HG03045 (cell line): ENCODE measurements at regions not wholly inside any gene's neighbourhood (a gene's known extent, or its start where the extent isn't known, plus 50 kb on each side); places are given as distances from the start of the nearest gene placed in this dataset.
"Not testable (repeated sequence)": the region's sequence is repeated elsewhere in the genome, so short reads cannot be mapped to it uniquely, and the experiment has no call there.

Experiments used
- ATAC-seq: cut with Tn5 transposase; IDR thresholded peaks from one replicate; pipeline ENCODE4 v1.9.1; 2021; ENCODE audit warnings: mild to moderate bottlenecking, moderate library complexity; ENCODE audit not compliant: unreplicated experiment

DNA sequence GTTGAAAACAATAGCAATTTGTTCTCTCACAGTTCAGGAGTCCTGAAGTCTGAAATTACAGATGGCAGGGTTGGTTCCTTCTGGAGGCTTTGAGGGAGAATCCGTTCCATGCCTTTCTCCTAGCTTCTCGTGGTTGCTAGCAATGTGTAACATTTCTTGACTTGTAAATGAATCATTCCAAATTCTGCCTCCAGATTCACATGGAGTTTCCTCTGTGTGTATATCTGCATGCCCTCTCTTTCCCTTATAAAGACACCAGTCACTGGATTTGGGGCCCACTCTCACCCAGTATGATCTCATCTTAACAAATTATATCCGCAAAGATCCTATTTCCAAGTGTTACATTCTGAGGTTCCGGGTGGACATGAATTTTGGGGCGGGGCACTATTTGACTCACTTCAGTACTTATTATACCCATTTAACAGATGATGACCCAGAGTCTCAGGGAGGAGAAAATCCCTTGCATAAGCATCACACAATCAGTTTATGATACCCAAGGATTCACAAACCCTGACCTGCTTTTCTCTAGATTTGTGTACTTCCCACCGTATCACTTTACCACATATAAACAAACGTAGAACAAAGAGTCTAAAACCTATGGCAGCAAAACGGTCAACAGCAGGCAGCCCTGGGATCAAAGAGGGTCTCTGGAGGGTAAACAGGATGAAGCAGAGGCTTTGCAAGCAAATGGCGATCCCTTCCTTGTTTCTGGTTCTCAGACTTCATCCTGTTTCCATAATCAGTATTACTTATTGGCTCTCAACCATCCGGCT lies 93.7 kb downstream of the C9orf152 start:
- no peak for ATAC-seq

DNA sequence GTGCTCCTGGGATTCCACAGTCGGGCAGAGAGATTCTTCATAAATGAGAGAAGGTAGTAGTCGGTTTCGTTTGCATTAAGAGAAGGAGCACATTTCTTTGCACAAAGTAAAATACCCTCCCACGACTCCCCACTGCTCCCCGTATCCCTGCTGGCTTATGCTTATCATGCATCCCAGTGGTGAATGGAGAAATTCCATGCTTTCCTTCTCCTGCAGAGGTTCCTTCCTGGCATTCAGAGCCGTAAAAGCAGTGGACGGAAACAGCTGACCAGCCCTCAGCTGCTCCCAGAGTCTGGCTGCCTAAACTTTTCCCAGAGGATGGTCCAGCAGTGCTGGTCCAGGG lies 93.1 kb downstream of the C9orf152 start:
- no peak for ATAC-seq

DNA sequence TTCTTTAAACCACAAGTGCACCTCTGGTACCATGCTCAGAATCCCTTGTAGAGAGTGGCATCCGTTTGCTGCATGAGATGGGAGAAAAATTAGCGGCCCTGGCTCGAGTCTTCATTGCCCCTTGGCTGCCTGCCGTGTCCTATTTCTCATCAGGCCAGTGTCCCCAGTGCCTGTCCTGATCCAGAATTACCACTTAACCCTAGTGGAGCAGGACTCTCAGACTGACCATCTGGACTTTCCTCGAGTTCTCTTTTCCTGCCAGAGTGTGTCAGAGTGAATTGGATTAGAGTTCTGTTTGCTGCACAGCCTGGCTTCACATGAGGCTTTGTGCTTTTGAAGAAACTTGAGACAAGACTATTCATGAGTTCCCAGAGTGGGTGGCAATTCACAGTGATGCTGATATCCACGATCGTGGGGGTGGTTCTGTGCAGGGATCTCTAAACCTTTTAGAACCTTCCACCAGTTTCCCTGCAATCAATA lies 92.6 kb downstream of the C9orf152 start:
- ATAC-seq, result no peak

DNA sequence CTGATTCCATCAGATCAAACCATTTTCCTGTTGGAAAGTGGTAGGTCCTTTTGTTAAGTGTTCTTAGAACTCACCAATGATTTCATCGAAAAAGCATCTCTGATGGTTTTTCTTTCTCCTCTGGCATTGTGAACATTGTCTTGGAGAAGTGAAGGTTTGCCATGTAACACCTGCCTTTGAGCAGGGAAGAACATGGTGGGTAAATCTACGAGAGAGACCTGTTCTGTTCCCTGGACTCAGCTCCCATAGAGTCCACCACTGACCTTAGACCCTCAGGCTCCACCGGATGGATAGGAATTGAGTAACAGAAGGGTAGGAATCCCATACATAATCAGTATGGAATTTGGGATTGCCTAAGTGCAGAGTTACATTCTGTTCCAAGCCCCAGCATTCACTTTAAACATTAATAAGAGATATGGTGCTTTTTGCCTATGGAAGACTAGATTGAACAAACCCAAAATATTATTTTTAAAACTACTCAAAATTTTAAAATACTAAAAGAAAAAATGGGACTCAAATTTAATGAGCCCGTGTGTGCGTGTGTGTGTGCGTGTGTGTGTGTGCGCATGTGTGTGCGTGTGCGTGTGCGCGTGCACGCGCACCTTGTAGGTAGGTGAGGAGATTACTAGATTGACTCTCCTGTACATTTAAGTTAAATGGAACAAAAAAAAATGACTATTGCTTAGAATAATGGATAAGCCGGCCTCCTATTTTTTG lies 92.0 kb downstream of the C9orf152 start:
- ATAC-seq, result no peak

DNA sequence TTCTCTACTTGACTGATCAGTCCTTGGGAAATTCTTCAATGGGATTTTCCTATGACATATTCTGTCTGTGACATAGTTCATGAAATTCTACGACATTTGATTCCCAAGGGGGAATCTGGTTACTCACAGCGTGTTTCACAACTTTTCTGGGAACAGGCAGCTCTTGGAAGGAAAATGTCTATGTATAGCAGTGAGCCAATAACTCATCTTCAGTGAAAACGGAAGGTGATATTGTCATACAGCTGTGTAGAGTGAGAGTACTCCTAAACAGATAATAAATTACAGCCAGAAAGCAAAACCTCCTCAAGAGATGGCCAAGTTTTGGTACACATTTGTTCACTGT lies 91.4 kb downstream of the C9orf152 start:
- ATAC-seq, result no peak

DNA sequence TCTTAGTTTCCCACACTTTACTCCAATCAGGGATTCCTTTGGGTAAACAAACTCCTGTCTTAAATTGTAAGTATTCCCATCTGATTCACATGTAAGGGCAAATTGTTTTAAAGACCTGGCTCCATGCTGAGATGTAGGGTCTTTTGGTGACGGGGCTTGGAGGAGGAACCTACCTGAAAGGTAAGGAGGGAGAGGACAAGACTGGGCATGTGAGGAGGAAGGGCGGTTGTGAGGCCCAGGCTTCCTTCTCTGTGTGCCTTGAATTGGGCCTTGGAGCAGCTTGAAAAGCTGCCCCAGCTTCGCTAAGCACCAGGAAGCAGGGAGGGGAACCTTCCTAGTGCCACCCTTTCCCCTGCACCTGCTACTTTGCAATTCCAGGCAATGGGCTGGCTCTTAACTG lies 86.8 kb downstream of the C9orf152 start:
- ATAC-seq, result no peak

DNA sequence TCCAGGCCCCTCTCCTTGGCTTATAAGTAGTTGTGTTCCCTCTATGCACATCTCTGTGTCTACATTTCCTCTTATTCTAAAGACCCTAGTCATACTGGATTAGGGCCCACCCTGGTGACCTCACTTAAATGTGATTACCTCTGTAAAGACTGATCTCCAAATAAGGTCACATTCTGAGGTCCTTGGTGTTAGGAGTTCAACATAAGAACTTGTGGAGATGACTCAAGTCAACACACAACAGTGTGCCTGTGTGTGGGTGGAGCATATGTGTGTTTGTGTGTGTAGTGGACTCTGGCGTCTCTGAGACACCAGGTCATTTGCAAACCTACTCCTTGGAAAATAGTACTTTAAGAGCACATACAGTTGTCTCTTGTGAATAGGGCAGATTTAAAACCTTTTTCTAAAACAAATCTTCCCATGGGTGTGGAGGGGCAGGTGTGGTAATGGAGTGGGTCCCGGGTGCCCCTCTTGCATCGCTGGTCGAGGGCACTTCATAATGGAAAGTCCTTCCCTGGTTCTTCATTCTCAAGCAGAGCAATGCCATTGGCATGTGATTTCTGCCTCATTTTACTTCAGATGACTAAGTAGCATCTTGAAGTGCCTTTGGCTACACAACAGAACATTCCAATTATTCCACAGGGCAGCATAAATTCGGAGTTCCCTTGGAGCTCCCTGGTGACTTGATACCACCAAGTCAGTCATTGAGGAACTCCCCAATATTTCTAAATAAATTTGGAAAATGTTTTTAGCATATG lies 84.4 kb downstream of the C9orf152 start:
- ATAC-seq, result no peak

DNA sequence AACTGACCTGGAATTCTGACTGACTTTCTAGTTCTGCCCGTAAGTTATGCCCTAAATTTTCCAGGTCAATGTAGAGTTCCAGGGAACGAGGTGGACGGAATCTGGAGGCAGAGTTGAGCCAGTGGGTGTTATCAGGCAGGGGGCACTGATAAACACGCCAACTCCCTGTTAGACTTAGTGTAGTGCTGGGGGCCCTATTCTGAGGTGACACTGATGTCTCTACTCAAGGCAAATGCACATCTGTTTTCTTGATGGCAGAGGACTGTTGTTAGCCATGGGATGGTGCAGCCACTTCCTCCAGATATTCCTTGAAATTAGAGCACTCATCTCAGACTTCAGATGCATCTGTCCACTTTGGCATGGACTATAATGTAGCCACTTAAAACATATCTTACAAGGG lies 83.5 kb downstream of the C9orf152 start:
- no peak for ATAC-seq

DNA sequence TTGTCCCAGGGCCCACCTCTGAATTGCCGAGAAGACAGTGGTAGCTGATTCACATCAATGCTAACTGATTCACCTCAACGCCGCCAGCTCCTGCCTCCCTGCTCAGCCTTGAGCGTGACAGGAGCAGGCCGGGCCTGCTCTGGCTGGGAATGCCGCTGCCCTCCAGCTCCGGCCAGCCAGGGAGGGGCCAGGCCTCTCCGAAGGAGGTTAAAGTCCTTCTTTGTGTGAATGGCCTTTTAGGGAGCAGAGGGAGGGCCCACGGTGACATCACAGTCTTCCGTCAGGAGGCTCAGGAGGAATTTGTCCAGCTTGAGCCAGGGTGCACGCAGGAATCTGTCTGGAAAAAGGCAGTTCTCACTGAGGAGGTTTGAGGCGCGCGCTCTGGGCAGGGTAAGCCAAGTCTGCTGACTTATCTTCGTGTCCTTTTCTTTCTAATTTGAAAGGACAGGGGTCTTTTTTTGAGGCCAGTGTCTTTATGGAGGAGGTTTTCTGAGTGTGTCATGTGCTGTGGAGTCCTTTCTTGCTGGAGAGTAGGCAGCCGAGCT lies 82.7 kb downstream of the C9orf152 start:
- ATAC-seq, result no peak

DNA sequence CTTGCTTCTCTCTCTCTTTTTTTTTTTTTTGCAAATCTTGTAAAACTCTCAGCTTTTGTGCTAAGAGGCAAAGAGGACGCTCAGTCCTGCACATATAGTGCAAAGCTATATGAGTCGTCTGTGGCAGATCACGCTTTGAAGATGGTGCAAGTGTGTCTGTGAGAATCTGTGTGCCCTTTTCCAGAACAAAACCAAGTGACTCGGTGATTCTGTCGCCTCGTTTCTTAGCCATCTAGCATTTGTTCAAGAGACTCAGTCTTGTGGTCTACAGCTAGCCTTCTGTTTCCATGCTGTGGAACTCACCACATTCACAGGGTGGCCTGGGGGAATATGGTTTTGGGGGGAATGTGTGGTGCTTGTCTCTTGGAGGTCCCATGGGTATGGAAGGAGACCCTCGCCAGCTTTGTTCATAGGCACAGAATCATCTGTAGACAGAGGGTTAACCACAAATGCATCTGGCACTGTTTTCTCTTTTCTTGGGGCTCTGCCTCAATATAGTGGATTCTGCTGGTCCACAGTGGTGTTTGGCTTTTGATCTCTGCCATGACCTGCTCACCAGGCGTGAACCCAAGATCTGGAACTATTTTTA lies 82.1 kb downstream of the C9orf152 start:
- ATAC-seq, result no peak

DNA sequence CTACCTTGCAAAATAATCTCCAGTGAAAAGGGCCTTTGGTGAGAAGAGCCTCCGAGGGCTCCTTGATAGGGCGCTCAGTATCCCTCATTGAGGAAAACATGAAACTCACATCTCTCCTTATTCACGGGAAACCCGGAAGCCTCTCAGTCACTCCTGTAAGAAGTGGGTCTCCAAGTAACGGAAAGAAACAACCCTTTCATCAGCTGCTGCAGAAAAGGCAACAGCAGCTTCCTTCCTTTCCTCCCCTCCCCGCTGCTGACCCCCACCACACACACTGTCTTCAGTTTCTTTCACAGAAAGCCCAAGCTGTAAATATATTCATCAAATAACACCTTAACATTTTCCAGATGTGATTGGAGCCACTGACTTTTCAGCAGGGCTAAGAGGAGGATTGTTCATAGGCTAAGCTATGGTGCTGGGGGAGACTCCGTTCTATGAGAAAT lies 81.4 kb downstream of the C9orf152 start:
- ATAC-seq, result no peak

DNA sequence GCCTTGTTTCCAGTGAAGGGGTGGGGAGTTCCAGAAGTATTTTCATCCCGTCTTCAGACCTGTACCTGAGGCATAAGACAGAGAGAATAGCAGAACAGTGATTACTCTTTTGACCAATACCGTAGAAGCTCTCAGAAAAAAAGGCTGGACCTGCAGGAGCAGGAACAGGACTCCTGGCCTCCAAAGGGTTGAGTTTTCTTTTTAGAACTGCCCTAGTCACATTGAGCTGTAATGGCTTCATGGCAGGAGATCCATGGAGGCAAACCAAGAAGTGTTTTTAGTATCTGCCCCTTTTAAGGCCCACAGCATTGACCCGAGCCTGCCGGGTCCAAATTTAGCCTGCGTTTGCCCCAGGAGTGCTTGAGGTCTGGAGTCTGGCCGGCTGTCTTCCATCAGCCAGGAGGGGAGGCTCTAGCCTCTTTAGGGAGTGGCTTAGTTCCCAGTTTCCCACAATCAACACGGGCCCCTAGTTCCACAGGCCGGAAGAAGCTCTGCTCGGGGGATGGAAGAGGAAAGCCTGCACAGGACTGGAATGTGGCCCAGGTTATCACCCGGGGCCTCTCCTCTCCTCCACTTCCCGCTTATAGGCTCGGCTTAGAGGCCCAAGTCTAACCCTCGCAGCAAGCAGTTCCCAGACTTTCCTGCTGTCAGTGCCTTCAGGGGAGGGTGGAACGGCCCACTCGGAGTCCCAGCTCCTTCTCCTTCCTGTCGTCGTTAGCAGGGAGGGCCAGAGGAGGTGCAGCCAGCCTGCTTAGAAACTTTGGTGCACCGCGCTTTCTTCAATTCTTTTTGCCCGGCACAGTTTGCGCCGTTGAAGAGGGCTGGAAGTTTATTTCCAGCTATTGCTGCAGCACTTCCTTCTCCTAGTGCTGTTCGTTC lies 80.7 kb downstream of the C9orf152 start:
- ATAC-seq, result no peak

DNA sequence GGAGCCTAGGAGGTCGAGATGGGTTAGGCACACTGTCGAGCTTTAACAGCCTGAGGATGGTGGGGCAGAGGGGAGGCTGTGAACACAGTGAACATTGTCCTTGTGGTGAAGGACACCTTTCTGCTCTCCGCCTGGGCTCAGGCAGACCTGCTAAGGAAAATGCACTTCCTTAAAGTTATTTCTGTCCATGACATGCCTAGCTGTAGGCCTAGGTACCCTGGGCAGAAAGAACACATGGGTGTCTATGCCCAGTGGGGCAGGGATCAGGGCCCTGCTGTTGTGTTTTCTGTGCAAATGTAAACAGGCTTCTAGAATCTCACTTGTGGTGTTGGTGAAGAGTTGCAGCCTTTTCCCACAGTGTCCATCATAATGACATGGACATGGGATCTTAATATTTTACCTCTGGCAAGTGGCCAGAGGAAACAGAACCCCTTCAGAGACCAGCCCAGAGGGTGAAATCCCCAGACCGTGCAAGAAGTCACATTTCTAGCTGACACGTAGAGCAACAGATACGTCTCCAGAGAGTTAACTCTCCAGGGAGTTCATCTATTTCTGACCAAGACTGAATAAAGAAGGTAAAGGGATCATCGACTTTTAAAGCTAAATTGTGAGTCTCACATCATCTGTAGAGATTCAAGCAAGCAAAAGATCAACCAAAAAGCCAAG lies 79.2 kb downstream of the C9orf152 start:
- ATAC-seq, result no peak

DNA sequence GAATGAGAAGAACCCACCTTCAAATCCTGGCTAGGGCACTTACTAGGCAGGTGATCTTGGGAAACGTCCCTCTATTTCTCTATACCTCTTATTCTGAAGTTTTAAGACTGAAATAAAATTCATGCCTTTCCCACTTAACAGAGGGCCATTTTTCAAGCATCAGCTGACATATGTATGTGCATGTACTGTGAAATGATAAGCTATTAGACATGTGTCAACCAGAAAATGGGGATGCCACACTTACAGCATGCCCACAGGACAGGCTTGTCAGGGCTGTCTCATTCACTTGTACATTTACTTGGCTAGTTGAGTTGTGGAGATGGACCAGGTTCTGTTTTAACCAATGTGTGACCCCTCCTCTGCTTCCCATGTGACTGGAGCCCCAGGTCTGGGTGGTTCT lies 78.5 kb downstream of the C9orf152 start:
- ATAC-seq, result no peak

DNA sequence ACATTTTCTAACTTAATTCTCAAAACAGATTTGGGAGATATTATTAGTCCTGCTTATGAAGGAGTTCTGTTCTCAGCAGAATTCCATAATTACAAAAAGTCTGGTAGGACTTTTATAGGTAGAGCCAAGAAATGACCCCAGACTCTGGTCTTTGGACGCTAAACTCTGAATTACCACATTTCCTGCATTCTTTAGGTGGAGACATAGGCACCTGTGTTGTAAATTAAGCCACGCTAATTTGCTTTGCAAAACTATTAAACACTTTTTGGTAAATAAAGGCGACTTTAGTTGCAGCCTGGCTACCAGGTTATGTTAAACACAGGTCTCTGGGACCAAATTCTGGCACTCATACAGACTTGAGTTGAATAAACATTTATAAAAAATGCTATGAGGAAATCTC lies 77.7 kb downstream of the C9orf152 start:
- no peak for ATAC-seq

DNA sequence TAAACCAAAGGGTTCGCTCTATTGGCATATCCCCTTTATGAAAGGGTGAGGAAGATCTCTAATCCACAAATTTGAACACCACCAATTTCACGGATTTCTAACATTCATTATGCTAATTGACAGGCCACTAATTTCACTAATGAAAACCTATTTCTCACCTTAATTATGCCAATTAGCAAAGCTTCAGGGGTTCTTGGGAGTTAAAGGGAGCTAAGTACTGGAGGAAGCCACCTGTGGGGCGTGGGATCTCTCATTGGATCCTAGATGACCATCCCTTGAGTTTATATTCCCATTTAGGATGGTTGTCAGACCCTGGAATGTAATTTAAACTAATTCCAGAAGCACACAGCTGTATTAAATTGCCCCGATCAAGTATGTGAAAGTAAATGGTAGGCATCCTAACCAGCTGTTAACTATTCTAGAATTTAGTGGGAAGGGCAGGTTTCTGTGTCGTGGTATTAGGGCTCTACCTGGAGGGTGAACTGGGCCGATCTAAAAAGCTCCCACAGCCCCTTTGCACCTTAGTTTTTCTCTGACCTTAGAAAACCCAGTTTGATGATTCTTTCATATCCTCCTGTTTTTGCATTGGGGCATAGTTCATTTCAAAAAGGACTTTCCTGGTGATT lies 77.1 kb downstream of the C9orf152 start:
- no peak for ATAC-seq

DNA sequence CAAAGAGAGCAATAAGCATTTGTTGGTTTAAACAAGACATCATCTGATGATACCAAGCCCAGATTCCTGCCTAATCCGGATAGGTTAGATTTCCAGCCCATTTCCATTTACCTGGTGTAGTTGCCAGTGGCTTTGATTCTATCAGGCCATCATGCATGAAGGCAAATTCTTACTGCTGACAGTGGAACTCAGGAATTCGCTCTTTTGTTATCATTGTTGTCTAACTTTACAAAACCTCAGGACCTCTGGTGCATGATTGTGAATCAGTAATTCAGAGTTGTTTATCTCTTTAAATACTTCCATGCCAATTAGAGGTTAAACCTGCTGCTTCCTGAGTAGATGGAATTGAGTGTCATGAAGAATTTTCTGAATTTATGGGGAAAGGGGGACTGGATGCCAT lies 76.5 kb downstream of the C9orf152 start:
- ATAC-seq, result no peak

DNA sequence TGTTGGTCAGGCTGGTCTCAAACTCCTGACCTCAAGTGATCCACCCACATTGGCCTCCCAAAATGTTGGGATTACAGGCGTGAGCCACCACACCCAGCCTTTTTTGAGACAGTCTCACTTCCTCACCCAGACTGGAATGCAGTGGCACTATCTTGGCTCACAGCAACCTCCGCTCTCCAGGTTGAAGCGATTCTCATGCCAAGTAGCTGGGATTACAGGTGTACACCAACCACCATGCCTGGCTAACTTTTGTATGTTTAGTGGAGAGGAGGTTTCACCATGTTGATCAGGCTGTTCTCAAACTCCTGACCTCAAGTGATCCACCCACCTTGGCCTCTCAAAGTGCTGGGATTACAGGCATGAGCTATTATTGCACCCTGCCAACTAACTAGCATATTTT lies 75.4 kb downstream of the C9orf152 start:
- ATAC-seq, result not testable (repeated sequence)

DNA sequence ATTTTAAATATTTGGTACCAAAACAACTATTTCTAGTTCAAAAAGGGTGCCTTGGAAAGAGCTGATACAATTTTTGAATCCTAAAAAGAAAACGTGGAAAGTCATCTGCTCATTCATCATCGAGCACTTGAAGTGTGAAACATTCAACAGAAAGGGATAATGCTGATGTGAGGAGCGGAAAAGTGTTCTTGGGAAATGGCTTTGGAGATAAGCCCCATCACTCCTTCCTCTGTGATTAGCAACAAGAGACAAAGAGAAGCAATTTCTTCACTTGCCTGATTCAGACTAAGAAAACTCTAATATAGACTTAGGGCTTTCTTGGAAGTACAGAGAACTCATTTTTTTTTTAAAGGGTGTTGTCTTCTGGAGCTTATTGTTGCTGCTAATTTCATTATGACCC lies 74.9 kb downstream of the C9orf152 start:
- ATAC-seq, result no peak
